ENCODE measurements at regions not wholly inside any gene's neighbourhood (a gene's known extent, or its start where the extent isn't known, plus 50 kb on each side); places are given as distances from the start of the nearest gene placed in this dataset.

- Histone ChIP-seq H3K27ac (ENCODE audit: low read depth, low read length) (no peak overlapping the region), H3F3A (ENCODE audit: insufficient read depth) (no peaks in the 10 kb centered on the region), H3K4me3 (ENCODE audit: insufficient read depth, low read length, poor library complexity, severe bottlenecking) (no peak overlapping the region), H3K9me2 (replicated peaks; ENCODE audit: insufficient read depth, low read length) (no peaks in the 10 kb centered on the region), H2AFZ (ENCODE audit: low read depth, low read length, severe bottlenecking) (no peak overlapping the region), H3K79me2 (ENCODE audit: insufficient read depth, low read length) (no peaks in the 10 kb centered on the region), H3K4me2 (ENCODE audit: low read depth, low read length, poor library complexity, severe bottlenecking) (no peak overlapping the region), H3K36me3 (ENCODE audit: low read length) (no peaks in the 10 kb centered on the region), H3K27me3 (ENCODE audit: low read length) (no peaks in the 10 kb centered on the region; the same call in 1 of the 2 replicates), H3K9ac (ENCODE audit: low read length) (no peak overlapping the region), H4K20me1 (ENCODE audit: low read depth, low read length) (no peaks in the 10 kb centered on the region), H3K9me3 (ENCODE audit: insufficient read depth, low read length) (no peaks in the 10 kb centered on the region)
- TF ChIP-seq EZH2phosphoT487 (conservative IDR thresholded peaks at IDR 0.05; ENCODE audit: low read length) (no peak), CTCF (IDR thresholded peaks at IDR 0.05; ENCODE audit: insufficient read depth, low read length, poor library complexity, severe bottlenecking) (no peak)
Observed at GRCh38 chr2:16019617-16020351, 79.4 kb downstream of the MYCN start.

- H3K27me3 ChIP-seq (ENCODE audit: low read length) = no peaks in the 10 kb centered on the region; the same call in 1 of the 2 replicates
- no peaks in the 10 kb centered on the region for H3K36me3 ChIP-seq (ENCODE audit: low read length)
- no peak overlapping the region for H3K9ac ChIP-seq (ENCODE audit: low read length)
- H3K9me3 ChIP-seq (ENCODE audit: insufficient read depth, low read length) = no peaks in the 10 kb centered on the region
- no peaks in the 10 kb centered on the region for H3K79me2 ChIP-seq (ENCODE audit: insufficient read depth, low read length)
- H3K4me3 ChIP-seq (ENCODE audit: insufficient read depth, low read length, poor library complexity, severe bottlenecking) = no peak overlapping the region
- no peak overlapping the region for H2AFZ ChIP-seq (ENCODE audit: low read depth, low read length, severe bottlenecking)
- TF ChIP-seq EZH2phosphoT487 (conservative IDR thresholded peaks at IDR 0.05; ENCODE audit: low read length) (no peak), CTCF (IDR thresholded peaks at IDR 0.05; ENCODE audit: insufficient read depth, low read length, poor library complexity, severe bottlenecking) (no peak)
- no peaks in the 10 kb centered on the region for H3K9me2 ChIP-seq (replicated peaks; ENCODE audit: insufficient read depth, low read length)
- H3K27ac ChIP-seq (ENCODE audit: low read depth, low read length) = no peak overlapping the region
- no peak overlapping the region for H3K4me2 ChIP-seq (ENCODE audit: low read depth, low read length, poor library complexity, severe bottlenecking)
- H3F3A ChIP-seq (ENCODE audit: insufficient read depth) = no peaks in the 10 kb centered on the region
- H4K20me1 ChIP-seq (ENCODE audit: low read depth, low read length) = no peaks in the 10 kb centered on the region
Observed at GRCh38 chr2:16019060-16019480, 78.7 kb downstream of the MYCN start.

- Histone ChIP-seq H3K9me2 (replicated peaks; ENCODE audit: insufficient read depth, low read length) (no peaks in the 10 kb centered on the region), H3K9me3 (ENCODE audit: insufficient read depth, low read length) (no peaks in the 10 kb centered on the region), H3K9ac (ENCODE audit: low read length) (no peak overlapping the region), H3F3A (ENCODE audit: insufficient read depth) (no peaks in the 10 kb centered on the region), H2AFZ (ENCODE audit: low read depth, low read length, severe bottlenecking) (no peak overlapping the region), H3K27ac (ENCODE audit: low read depth, low read length) (no peak overlapping the region), H3K4me2 (ENCODE audit: low read depth, low read length, poor library complexity, severe bottlenecking) (no peak overlapping the region), H3K79me2 (ENCODE audit: insufficient read depth, low read length) (no peaks in the 10 kb centered on the region), H4K20me1 (ENCODE audit: low read depth, low read length) (no peaks in the 10 kb centered on the region), H3K4me3 (ENCODE audit: insufficient read depth, low read length, poor library complexity, severe bottlenecking) (no peak overlapping the region), H3K27me3 (ENCODE audit: low read length) (no peaks in the 10 kb centered on the region; the same call in 1 of the 2 replicates), H3K36me3 (ENCODE audit: low read length) (no peaks in the 10 kb centered on the region)
- no peak for TF ChIP-seq EZH2phosphoT487 (conservative IDR thresholded peaks at IDR 0.05; ENCODE audit: low read length)
- no peak for TF ChIP-seq CTCF (IDR thresholded peaks at IDR 0.05; ENCODE audit: insufficient read depth, low read length, poor library complexity, severe bottlenecking)
Observed at GRCh38 chr2:16018277-16019059, 78.1 kb downstream of the MYCN start.
